Stimulated activated CD4-positive, alpha-beta T cell treated with anti-CD3 and anti-CD28 coated beads, Interleukin-15, amount 100 ng/mL, for 24 hours (primary cell): ENCODE measurements at regions not wholly inside any gene's neighbourhood (a gene's known extent, or its start where the extent isn't known, plus 50 kb on each side); places are given as distances from the start of the nearest gene placed in this dataset.
"Not testable (repeated sequence)": the region's sequence is repeated elsewhere in the genome, so short reads cannot be mapped to it uniquely, and the experiment has no call there.

Experiments used
- DNase-seq: peaks from one replicate; pipeline ENCODE4 v3.0.0-alpha.2; 2020

GRCh38 chr4:103499094-103499493, 220.7 kb downstream of the TACR3 start:
- DNase-seq: no peak

DNA sequence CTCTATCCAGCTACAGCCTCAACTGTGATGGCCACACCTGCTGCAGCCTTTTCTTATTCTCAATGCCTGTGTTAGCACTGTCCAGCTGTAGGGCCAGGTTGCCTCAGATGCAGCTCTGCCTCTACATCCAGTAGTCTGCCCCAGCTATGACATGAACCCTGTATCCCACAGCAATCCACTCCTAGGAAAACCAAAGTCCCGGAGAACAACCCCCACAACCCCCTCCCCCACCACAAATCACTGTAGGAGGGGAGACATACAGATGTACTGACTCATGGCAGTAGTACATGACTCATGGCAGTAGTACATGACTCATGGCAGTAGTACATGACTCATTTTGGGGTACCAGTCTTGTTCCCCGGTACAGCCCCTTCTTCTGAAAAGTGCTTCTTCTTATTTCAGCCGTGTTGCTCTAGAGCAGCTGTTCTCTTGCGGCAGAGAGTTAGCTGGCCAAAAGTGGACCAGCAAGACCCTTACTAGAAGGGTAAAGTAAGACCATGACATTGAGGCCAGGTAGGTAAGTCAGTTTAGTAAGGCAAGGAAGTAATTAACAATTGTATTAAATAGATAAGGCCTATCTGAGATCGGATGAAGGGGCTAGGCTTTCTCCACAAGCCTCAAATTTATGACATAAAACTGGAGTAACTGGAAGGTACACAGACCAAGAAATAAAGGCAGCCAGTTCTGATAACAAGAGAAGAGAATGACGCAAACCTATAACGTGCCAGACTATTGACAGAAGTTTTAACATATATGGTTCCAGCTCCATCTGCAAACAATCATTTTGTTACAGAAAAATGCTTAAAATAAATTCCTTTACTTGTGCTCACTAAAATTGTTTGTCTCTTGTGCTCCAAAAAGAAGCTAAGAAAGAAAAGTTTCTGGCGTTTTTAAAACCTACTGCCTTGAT, 221.4 kb downstream of the TACR3 start:
- DNase-seq: peak; percentile 9

- DNase-seq: no peak
These were observed 222.1 kb downstream of the TACR3 start for GRCh38 chr4:103497692-103498091.

DNA sequence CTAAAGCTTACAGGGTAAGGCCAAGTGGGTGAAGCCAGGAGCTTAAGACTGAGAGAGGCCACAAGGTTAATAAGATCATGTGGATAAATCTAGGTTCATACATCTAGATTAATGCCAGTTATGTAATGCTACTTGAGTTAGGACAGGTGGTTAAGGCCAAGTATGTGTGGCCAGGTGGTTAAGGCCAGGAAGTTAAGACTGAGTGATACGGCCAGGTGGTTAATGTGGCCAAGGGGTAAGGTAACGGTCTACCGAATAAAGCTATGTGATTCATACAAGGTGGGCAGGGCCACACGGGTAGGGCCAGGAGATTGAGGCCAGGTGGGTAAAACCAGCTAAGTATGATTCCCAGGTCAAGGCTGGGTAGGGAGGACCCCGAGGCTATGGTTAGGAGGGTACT, 223.0 kb downstream of the TACR3 start:
- DNase-seq: no peak

DNA sequence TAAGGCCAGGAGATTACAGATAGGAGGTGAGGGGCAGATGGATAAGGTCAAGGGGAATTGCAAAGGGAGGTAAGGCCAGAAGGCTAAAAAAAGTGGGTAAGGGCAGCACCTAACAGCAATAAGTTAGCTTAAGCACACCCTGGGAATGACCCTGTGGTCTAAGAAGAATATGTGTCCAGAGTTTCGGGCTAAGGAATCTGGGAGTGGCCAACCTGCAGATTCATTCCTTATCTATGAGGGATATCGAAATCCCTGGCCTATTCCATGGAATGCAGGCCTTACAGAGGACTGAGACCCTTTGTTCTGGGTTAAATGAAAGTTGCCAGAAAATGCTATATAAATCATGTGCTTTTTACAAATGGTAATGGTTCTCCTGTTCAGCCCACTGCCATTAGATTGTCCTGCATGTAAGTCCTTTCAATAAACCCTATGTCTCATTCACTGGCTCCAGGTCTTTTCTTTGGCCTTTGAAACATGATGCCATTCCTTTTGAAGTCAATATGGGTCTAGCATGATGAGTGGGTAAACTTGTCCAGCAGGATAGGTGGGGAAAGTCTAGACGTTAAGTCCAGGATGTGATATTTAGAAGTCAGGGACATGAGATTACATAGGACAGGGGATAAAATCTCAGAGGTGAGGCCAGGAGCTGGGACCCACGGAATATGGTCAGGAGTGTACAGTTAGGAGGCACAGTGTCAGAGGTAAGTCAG, 226.2 kb downstream of the TACR3 start:
- no peak for DNase-seq

- not testable (repeated sequence) for DNase-seq
These were observed 234.5 kb downstream of the TACR3 start for GRCh38 chr4:103485296-103485695.

GRCh38 chr4:103484521-103484920, 235.3 kb downstream of the TACR3 start:
- DNase-seq: no peak

GRCh38 chr4:103482893-103483292, 236.9 kb downstream of the TACR3 start:
- DNase-seq: no peak

DNA sequence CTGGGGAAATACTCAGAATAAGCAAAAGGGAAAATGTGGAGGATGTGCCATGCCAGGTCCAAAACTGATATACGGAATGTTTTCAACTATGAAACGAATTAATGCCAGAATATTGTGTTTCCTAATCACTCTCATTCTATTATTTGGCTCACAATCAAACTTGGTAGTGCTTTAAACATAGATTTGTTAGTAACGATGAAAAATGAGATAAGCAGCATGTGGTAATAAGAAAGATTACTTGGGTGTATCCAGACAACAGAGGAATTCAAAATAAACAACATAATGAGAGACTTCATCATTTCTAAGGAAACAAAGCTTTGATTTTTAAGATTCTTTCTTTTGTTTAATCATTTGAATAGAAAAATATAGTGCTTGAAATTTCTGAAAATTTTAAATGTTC, 237.3 kb downstream of the TACR3 start:
- no peak for DNase-seq

DNA sequence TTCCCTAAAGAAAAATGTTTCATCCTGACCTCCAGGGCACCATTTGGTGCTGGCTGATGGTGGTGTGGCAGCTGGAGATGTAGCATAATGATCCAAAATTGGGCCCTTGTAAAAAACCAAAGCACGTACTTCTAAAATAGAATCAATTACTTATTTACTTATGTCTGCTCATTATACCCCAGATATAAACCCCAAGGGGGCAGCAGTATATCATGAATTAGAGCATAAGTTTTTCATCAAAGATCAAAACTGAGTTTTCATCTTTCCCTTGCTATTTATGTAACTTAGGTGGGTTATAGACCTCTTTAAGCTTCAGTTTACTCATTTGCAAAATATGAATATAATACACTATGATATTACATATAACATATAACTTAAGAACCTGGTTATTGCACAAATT, 241.1 kb downstream of the TACR3 start:
- no peak for DNase-seq

DNA sequence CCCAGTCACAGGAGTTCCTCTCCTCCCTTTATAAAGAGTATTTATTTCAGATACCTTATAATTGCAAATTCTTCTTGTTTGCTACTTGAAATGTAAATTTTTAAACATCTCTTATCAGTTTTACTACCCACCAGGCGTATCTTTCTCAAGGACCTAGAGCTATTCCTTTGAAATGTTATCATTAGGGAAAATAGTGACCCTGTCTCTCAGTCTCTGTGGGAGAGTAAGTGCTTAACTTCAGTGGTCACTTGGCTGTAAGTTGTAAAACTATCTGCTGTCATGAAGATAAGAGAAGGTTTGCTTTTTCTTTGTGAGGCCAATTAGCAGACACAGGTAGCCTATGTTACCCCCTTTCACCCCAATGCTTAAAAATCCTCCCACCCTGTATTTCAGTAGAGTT, 241.6 kb downstream of the TACR3 start:
- no peak for DNase-seq

GRCh38 chr4:103457566-103457965, 259.4 kb upstream of the CENPE start:
- DNase-seq: no peak

DNA sequence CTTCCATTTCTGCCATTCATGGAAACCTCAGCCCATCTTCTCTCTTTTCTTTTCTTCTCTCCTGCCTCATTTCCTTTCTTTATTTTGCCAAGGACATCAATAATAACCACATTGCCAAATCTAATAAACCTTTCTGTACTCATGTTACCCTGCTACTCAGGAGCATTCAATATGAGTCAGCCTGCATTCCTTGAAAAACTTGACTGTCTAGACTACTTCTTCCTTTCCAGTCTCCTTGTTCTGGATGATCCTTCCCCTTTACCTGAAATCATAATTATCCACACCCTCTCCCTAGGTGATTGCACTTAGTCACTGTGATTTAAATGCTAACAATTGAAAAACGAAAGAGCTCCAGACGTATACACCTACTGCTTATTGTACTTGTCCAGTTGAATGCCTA, 253.2 kb upstream of the CENPE start:
- DNase-seq: no peak

DNA sequence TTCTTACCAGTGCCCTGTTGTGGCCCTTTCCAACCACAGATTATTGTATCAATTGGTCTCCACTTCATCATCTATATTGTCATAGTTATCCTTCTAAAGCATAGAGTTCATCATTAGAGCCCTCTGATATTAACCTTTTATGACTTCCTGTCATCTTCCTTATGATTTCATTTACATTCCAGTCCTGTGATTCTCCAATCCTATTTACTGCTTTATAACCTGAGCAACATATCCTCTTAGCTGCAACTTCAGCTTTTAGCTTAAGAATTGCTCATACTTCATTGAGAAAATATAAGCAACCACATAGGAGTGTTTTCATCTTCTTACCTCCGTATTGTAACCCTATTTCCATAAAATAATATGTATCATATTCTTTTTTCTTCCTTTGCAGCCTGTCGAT, 252.6 kb upstream of the CENPE start:
- no peak for DNase-seq

DNA sequence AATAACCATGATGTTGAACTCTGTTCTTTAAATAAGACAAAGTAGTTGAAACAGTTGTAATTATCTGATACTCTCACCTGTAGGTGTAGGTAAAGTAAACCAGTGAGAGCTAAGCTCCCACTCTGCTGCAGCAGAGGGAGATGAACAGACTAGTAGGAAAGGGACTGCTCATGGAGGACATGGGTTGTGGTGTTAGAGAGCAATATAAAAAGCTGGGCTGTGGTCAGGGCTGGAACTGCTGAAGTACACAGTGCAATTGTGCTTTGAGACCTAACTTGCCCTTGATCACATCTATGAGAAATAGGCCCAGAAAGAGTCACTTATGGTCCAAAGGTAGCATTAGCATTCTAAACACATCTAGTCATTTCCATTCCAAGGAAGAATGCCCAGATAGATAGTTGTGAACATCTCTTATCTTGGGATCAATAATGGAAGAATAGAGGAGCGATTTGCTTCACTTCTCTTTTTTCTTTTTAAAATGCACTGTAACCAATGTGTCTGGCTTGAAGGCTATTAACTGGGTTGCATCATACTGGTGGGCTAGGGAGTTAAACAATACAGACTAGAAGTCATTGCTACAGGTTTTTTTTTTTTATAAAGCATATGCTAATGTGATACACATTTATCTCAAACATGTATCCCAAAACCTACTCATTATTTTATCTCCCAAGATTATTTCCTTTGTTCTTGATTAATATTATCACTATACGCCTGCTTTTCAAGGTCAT, 251.3 kb upstream of the CENPE start:
- DNase-seq: no peak

DNA sequence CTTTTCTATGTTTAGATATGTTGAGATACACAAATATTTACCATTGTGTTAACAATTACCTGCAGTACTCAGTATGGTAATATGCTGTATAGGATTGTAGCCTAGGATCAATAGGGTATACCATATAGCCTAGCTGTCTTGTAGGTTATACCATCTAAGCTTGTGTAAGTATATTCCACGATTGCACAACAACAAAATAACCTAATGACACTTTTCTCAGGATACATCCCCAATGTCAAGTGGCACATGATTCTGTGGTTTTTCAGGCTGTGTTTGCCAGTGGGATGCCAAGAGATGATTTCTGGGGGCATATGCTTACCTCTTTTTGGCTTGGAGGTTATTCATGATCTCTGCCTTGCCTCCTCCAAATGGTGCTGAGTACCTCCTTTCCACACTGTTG, 247.2 kb upstream of the CENPE start:
- no peak for DNase-seq

- DNase-seq: no peak
These were observed 245.2 kb upstream of the CENPE start for GRCh38 chr4:103443324-103443723.

- peak; percentile 2 for DNase-seq
These were observed 231.1 kb upstream of the CENPE start for GRCh38 chr4:103429283-103429682.

GRCh38 chr4:103425406-103425805, 227.3 kb upstream of the CENPE start:
- no peak for DNase-seq

GRCh38 chr4:103424853-103425252, 226.7 kb upstream of the CENPE start:
- DNase-seq: no peak

DNA sequence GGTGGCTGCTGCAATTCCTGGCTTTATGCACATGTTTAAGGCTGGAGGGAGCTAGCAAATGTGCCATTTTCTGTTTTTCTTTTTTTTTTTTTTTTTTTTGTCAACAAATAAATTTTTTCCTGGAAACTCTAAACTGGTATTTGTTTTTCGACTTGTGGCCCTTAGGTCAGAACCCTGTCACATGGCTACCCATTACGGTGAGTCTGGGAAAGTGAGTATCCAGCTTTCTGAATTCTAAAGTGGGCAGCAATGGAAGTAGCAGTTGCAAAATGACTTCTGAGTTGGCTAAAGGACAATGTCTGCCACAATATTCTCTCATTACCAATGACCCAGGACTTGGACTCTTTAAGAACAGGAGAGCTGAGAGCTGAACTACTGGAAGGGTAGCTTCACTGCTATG, 225.1 kb upstream of the CENPE start:
- no peak for DNase-seq

DNA sequence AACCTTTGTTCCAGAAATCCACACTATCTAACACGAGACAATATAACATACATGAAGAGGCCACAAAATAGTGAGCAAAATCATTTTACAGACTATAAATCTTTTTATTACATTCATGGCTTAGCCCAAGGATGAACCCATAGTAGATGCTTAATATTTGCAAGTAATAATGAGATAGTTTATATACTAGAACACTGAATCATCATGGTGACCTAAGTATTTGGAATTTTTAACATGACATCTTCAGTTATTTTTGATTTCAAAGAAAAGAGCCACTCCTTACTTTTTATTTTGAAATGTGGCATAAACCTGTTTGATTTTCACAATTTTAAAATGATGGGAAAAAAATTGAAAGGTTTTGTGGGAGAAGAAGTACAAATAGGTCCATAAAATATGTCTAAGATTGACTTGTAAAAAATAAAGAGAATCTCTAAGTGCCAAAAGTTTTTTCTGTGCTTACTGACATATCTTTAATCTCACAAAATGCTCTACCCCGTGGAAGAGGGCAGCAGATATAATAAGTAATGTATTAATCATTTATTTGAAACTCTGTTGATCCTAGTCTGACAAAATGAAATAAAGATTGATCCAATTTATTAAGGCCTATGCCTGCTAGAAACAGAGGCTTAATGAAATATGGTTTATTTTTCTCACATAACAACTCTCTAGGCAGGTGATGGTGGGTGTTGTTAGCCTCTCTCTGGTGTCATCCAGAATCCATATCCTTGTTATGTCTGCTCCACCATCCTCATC, 224.5 kb upstream of the CENPE start:
- no peak for DNase-seq

DNA sequence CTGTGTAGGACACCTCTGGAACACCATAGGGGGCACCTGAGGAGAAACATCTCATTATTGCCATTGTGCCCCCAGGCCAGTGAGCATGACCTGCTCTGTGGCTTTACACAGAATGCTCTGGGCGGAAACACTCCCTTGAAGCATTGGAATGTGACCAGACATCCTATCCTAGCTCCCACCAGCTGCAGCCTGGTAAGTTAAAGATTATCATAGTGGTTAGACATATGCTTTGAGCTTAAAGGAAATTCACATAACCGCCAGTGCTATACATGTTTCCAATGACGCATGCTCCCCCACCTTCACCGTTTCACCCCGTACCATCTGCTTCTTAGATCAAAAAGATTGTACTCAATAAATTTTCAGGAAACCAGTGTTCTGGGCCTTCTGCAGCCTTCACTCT, 217.7 kb upstream of the CENPE start:
- no peak for DNase-seq
